ENCODE measurements at regions not wholly inside any gene's neighbourhood (a gene's known extent, or its start where the extent isn't known, plus 50 kb on each side); places are given as distances from the start of the nearest gene placed in this dataset.

DNA sequence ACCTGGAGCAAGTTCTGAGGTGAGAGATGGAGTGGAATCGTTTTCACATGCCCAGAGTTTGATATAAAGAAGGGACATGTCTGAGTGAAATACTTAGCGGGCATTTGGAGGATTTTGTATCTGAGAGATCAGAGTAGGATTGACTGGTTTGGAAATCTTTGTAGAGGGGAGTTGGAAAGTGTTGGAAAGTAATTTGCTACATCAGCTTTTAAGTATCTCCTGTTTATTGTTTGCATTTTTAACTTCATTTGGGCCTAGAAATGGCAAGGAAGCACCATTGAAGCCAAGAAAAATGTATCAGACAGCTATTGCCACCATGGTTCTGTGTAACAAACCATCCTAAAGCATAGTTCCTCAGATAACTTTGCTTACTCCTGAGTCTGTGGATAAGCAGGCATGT lies 1015.1 kb upstream of the EEF2KMT start:
- no peak for TF ChIP-seq SUZ12 (IDR thresholded peaks at IDR 0.05)
- TF ChIP-seq HDGF (IDR thresholded peaks at IDR 0.05; ENCODE audit: borderline replicate concordance): no peak
- TF ChIP-seq ARNT (IDR thresholded peaks at IDR 0.05): no peak
- no peak for TF ChIP-seq ELF4 (IDR thresholded peaks at IDR 0.05)
- TF ChIP-seq LEF1 (IDR thresholded peaks at IDR 0.05; ENCODE audit: borderline replicate concordance): no peak
- TF ChIP-seq CTBP1 (IDR thresholded peaks at IDR 0.05; ENCODE audit: borderline replicate concordance): no peak
- no peak for TF ChIP-seq L3MBTL2 (conservative IDR thresholded peaks at IDR 0.05)
- TF ChIP-seq FOXA1 (IDR thresholded peaks at IDR 0.05): no peak
- TF ChIP-seq FOXK2 (IDR thresholded peaks at IDR 0.05): no peak
- TF ChIP-seq TARDBP (IDR thresholded peaks at IDR 0.05): no peak
- POLR2A ChIA-PET: no interaction called here
- no peak for DNase-seq (ENCODE audit: extremely low spot score)
- CTCF ChIA-PET: no interaction called here

DNA sequence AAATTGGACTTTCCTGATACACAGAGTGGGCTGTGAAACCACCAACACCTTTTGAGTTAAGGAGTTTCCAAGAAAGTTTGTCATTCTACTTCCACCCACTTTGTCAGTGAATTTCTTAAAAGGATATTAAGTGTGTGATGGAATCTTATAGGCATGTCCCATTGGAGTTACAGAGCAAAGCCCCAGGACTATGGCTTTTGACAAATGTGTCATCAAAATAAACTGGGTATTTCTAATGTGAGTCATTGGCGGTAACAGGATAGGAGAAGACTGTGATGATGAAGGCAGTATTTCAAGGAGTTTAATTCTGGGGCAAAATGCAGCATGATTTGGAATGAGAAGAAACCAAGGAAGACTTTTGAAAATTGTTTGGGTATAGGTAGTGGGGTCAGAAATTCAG lies 1013.8 kb upstream of the EEF2KMT start:
- CTCF ChIA-PET: no interaction called here
- no peak for DNase-seq (ENCODE audit: extremely low spot score)
- POLR2A ChIA-PET: no interaction called here
- TF ChIP-seq FOXK2 (IDR thresholded peaks at IDR 0.05) (no peak), HDGF (IDR thresholded peaks at IDR 0.05; ENCODE audit: borderline replicate concordance) (no peak), SP1 (IDR thresholded peaks at IDR 0.05) (no peak), ARNT (IDR thresholded peaks at IDR 0.05) (no peak), ZNF384 (IDR thresholded peaks at IDR 0.05) (no peak), FOXM1 (IDR thresholded peaks at IDR 0.05; ENCODE audit: borderline replicate concordance) (no peak), CTBP1 (IDR thresholded peaks at IDR 0.05; ENCODE audit: borderline replicate concordance) (no peak), NFRKB (IDR thresholded peaks at IDR 0.05) (no peak), ELF4 (IDR thresholded peaks at IDR 0.05) (no peak), TARDBP (IDR thresholded peaks at IDR 0.05) (no peak), SUZ12 (IDR thresholded peaks at IDR 0.05) (no peak), BHLHE40 (IDR thresholded peaks at IDR 0.05; ENCODE audit: borderline replicate concordance) (no peak), FOXA1 (IDR thresholded peaks at IDR 0.05) (no peak), L3MBTL2 (conservative IDR thresholded peaks at IDR 0.05) (no peak), LEF1 (IDR thresholded peaks at IDR 0.05; ENCODE audit: borderline replicate concordance) (no peak)
- TF ChIP-seq, protein P1, sequence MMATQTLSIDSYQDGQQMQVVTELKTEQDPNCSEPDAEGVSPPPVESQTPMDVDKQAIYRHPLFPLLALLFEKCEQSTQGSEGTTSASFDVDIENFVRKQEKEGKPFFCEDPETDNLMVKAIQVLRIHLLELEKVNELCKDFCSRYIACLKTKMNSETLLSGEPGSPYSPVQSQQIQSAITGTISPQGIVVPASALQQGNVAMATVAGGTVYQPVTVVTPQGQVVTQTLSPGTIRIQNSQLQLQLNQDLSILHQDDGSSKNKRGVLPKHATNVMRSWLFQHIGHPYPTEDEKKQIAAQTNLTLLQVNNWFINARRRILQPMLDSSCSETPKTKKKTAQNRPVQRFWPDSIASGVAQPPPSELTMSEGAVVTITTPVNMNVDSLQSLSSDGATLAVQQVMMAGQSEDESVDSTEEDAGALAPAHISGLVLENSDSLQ (IDR thresholded peaks at IDR 0.05): no peak

DNA sequence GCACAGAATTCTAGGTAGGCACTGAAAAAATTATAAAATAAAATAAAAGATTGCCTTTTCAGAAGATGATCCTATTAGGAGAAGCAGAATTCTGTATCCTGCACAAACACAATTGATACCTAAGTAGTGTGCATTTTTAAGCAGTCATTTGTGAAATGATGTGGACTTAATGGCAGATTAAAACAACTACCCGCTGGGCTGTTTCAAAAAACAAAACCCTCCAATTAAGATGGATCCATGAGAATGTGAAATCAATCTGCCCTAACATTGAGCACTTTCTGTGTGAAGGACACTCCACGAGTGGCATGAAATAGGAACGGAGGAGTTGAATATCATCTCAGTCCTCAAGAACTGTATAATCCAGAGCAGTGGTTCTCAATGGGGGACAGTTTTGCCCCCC lies 1012.8 kb upstream of the EEF2KMT start:
- TF ChIP-seq NFRKB (IDR thresholded peaks at IDR 0.05) (no peak), L3MBTL2 (conservative IDR thresholded peaks at IDR 0.05) (no peak), SUZ12 (IDR thresholded peaks at IDR 0.05) (no peak), ARNT (IDR thresholded peaks at IDR 0.05) (no peak), FOXA1 (IDR thresholded peaks at IDR 0.05) (no peak), CTBP1 (IDR thresholded peaks at IDR 0.05; ENCODE audit: borderline replicate concordance) (no peak), TARDBP (IDR thresholded peaks at IDR 0.05) (no peak), ELF4 (IDR thresholded peaks at IDR 0.05) (no peak), FOXK2 (IDR thresholded peaks at IDR 0.05) (no peak), SP1 (IDR thresholded peaks at IDR 0.05) (no peak), HDGF (IDR thresholded peaks at IDR 0.05; ENCODE audit: borderline replicate concordance) (no peak), FOXM1 (IDR thresholded peaks at IDR 0.05; ENCODE audit: borderline replicate concordance) (no peak)
- TF ChIP-seq, protein P1 (IDR thresholded peaks at IDR 0.05): no peak
- CTCF ChIA-PET: no interaction called here
- DNase-seq (ENCODE audit: extremely low spot score): no peak
- POLR2A ChIA-PET: no interaction called here

DNA sequence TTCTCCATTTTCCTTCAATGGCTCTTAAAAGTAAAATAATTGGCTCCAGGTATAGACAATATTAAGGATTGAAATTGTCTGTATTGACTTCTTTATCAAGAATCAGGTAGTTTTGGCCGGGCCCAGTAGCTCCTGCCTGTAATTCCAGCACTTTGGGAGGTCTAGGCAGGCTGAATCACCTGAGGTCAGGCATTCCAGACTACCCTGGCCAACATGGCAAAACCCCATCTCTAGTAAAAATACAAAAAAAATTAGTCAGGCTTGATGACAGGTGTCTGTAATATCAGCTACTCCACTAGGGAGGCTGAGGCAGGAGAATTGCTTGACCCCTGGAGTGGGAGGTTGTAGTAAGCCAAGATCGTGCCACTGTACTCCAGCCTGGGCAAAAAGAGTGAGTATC lies 1008.5 kb upstream of the EEF2KMT start:
- TF ChIP-seq ELF4 (IDR thresholded peaks at IDR 0.05) (no peak), L3MBTL2 (conservative IDR thresholded peaks at IDR 0.05) (no peak), LEF1 (IDR thresholded peaks at IDR 0.05; ENCODE audit: borderline replicate concordance) (no peak), HDGF (IDR thresholded peaks at IDR 0.05; ENCODE audit: borderline replicate concordance) (no peak), BHLHE40 (IDR thresholded peaks at IDR 0.05; ENCODE audit: borderline replicate concordance) (no peak), FOXA1 (IDR thresholded peaks at IDR 0.05) (no peak), SP1 (IDR thresholded peaks at IDR 0.05) (no peak), NFRKB (IDR thresholded peaks at IDR 0.05) (no peak), SUZ12 (IDR thresholded peaks at IDR 0.05) (no peak), TARDBP (IDR thresholded peaks at IDR 0.05) (no peak), ARNT (IDR thresholded peaks at IDR 0.05) (no peak), FOXM1 (IDR thresholded peaks at IDR 0.05; ENCODE audit: borderline replicate concordance) (no peak), ZNF384 (IDR thresholded peaks at IDR 0.05) (no peak), FOXK2 (IDR thresholded peaks at IDR 0.05) (no peak), CTBP1 (IDR thresholded peaks at IDR 0.05; ENCODE audit: borderline replicate concordance) (no peak)
- TF ChIP-seq, protein P1 (IDR thresholded peaks at IDR 0.05): no peak
- ChIA-PET POLR2A (no interaction called here), CTCF (interaction anchor here (1.2 kb wide), 1 partner anchor 24 kb away, joined by 5 read pairs; no protein-coding TSS in a partner anchor)
- DNase-seq (ENCODE audit: extremely low spot score): no peak

DNA sequence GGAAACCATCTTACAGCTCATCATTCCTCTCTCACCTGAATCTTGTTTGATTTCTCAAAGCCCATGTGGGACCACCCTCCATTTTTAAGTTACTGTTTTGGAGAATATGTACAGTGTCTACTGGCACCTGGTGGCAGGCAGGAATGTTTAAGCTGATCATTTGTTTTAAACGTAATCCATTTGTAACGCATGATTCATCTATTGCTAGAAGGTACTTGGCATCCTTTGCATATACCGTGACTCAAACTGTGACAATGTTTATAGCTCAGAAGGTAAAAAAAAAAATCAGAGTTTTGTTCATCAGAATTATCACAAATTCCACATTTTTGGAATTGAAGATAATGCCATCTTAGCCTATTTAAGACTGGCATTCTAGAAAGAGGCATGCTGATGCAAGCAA lies 1007.5 kb upstream of the EEF2KMT start:
- DNase-seq (ENCODE audit: extremely low spot score): no peak
- no peak for TF ChIP-seq NFRKB (IDR thresholded peaks at IDR 0.05)
- TF ChIP-seq HDGF (IDR thresholded peaks at IDR 0.05; ENCODE audit: borderline replicate concordance): no peak
- no peak for TF ChIP-seq FOXM1 (IDR thresholded peaks at IDR 0.05; ENCODE audit: borderline replicate concordance)
- no peak for TF ChIP-seq BHLHE40 (IDR thresholded peaks at IDR 0.05; ENCODE audit: borderline replicate concordance)
- no peak for TF ChIP-seq TARDBP (IDR thresholded peaks at IDR 0.05)
- no peak for TF ChIP-seq CTBP1 (IDR thresholded peaks at IDR 0.05; ENCODE audit: borderline replicate concordance)
- TF ChIP-seq L3MBTL2 (conservative IDR thresholded peaks at IDR 0.05): no peak
- no peak for TF ChIP-seq ARNT (IDR thresholded peaks at IDR 0.05)
- TF ChIP-seq FOXA1 (IDR thresholded peaks at IDR 0.05): no peak
- TF ChIP-seq ELF4 (IDR thresholded peaks at IDR 0.05): no peak
- TF ChIP-seq, protein P1 (IDR thresholded peaks at IDR 0.05): no peak
- no peak for TF ChIP-seq SP1 (IDR thresholded peaks at IDR 0.05)
- TF ChIP-seq ZNF384 (IDR thresholded peaks at IDR 0.05): no peak
- TF ChIP-seq FOXK2 (IDR thresholded peaks at IDR 0.05): no peak
- TF ChIP-seq LEF1 (IDR thresholded peaks at IDR 0.05; ENCODE audit: borderline replicate concordance): no peak
- TF ChIP-seq SUZ12 (IDR thresholded peaks at IDR 0.05): no peak
- ChIA-PET CTCF (interaction anchor here (0.6 to 1.2 kb wide), 2 partner anchors 23 to 984 kb away, joined by 3 to 5 read pairs; no protein-coding TSS in a partner anchor), POLR2A (no interaction called here)
